Colonic mucosa (tissue), 4 donors: ENCODE measurements at regions not wholly inside any gene's neighbourhood (a gene's known extent, or its start where the extent isn't known, plus 50 kb on each side); places are given as distances from the start of the nearest gene placed in this dataset.

Experiments used
- DNase-seq: peaks from one replicate; pipeline ENCODE4 v3.0.0-alpha.2; 2020
- H3K27ac ChIP-seq: fragments of 200-600 bp; one replicate; pipeline ENCODE4 v1.8.0; 2021
- H3K27me3 ChIP-seq: fragments of 200-600 bp; one replicate; pipeline ENCODE4 v1.8.0; 2021
- H3K36me3 ChIP-seq: fragments of 200-600 bp; one replicate; pipeline ENCODE4 v1.8.0; 2021
- H3K4me1 ChIP-seq: fragments of 200-600 bp; one replicate; pipeline ENCODE4 v1.8.0; 2021; ENCODE audit warnings: mild to moderate bottlenecking
- H3K4me3 ChIP-seq: fragments of 200-600 bp; one replicate; pipeline ENCODE4 v1.8.0; 2021
- H3K9ac ChIP-seq, 2 donors: one replicate each; pipeline ENCODE4 v1.7.0; 2013; ENCODE audit warnings: control low read depth in 2 of 2, low read depth in 2 of 2, low read length in 2 of 2
- H3K9me3 ChIP-seq: fragments of 200-600 bp; one replicate; pipeline ENCODE4 v1.8.0; 2021
- intact Hi-C: fragments of 100-400 bp; cut with DNase I; formaldehyde crosslinking; loops from one replicate; pipeline ENCODE4 v1.14.1; 2022
- TF ChIP-seq, protein P1 (sequence below): fragments of 200-600 bp; IDR thresholded peaks from one replicate; pipeline ENCODE4 v1.8.0; 2022; ENCODE audit warnings: antibody characterized with exemption, mild to moderate bottlenecking
- donor health status: healthy.
- donor health status: DM: no; HTN: no; CAD: no.
- donor health status: DM: no; HTN: no; CAD: no.

DNA sequence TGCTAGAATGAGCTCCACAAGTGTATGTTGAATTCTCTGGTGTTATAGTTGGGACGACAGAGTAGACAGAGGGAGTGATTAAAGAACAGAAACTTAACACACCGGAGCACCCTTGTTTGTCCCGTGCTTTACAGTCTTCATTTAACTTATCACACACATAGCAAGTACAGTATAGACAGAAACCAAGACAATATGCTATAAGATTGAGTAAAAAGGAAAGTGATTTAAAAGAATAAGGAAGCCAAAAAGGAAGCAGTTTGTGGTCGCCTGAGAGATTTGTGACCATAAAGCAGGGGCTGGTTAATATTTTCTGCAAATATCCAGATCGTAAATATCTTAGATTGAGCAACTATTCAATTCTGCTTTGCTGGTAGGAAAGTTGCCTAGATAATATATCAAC lies 1128.4 kb downstream of the TSN start:
- no peaks in the 10 kb centered on the region for H3K36me3 ChIP-seq
- H3K9ac ChIP-seq: no peak overlapping the region
- no peaks in the 10 kb centered on the region for H3K9me3 ChIP-seq
- no peak overlapping the region for H3K4me3 ChIP-seq
- no peak overlapping the region for H3K27ac ChIP-seq
- TF ChIP-seq, protein P1, sequence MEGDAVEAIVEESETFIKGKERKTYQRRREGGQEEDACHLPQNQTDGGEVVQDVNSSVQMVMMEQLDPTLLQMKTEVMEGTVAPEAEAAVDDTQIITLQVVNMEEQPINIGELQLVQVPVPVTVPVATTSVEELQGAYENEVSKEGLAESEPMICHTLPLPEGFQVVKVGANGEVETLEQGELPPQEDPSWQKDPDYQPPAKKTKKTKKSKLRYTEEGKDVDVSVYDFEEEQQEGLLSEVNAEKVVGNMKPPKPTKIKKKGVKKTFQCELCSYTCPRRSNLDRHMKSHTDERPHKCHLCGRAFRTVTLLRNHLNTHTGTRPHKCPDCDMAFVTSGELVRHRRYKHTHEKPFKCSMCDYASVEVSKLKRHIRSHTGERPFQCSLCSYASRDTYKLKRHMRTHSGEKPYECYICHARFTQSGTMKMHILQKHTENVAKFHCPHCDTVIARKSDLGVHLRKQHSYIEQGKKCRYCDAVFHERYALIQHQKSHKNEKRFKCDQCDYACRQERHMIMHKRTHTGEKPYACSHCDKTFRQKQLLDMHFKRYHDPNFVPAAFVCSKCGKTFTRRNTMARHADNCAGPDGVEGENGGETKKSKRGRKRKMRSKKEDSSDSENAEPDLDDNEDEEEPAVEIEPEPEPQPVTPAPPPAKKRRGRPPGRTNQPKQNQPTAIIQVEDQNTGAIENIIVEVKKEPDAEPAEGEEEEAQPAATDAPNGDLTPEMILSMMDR: no peak
- no peak for DNase-seq
- no peaks in the 10 kb centered on the region for H3K4me1 ChIP-seq
- intact Hi-C loops: no loop called here
- H3K27me3 ChIP-seq: no peaks in the 10 kb centered on the region

DNA sequence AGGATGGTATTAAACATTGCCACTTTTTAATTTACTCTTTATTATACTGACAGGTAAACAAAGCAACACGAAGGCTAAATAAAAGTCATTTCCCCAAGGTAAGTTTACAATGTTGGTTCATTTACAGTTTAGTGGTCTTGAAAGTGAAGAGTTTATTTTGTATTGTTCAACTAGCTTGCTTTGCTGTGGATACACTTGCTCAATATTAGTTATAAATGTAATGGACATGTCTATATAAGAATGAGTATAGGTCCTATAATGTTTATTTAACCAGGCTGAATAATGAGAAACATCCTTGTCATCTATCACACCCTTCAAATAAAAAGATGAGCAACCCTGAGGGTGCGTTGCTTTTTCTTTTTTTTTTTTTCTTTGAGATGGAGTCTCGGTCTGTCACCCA lies 1129.4 kb downstream of the TSN start:
- intact Hi-C loops: no loop called here
- no peaks in the 10 kb centered on the region for H3K36me3 ChIP-seq
- no peak overlapping the region for H3K9ac ChIP-seq
- H3K27ac ChIP-seq: no peak overlapping the region
- TF ChIP-seq, protein P1: no peak
- DNase-seq: no peak
- H3K27me3 ChIP-seq: no peaks in the 10 kb centered on the region
- H3K4me3 ChIP-seq: no peak overlapping the region
- H3K4me1 ChIP-seq: no peaks in the 10 kb centered on the region
- H3K9me3 ChIP-seq: no peaks in the 10 kb centered on the region

DNA sequence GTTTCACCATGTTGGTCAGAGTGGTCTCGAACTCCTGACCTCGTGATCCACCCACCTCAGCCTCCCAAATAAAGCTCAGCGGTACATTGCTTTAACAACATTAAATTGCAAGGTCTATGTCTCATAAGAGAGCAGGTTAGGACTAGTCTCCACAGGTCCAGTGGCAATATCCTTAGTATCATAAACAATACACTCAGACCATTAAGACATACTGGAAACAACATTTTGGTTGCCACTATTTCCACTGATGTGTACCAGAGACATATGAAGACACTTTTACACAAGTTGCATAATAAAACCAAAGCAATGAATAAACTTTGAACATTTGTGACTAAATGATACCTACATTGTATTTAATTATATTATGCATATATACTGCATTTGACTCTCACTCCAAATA lies 1130.0 kb downstream of the TSN start:
- no peaks in the 10 kb centered on the region for H3K27me3 ChIP-seq

DNA sequence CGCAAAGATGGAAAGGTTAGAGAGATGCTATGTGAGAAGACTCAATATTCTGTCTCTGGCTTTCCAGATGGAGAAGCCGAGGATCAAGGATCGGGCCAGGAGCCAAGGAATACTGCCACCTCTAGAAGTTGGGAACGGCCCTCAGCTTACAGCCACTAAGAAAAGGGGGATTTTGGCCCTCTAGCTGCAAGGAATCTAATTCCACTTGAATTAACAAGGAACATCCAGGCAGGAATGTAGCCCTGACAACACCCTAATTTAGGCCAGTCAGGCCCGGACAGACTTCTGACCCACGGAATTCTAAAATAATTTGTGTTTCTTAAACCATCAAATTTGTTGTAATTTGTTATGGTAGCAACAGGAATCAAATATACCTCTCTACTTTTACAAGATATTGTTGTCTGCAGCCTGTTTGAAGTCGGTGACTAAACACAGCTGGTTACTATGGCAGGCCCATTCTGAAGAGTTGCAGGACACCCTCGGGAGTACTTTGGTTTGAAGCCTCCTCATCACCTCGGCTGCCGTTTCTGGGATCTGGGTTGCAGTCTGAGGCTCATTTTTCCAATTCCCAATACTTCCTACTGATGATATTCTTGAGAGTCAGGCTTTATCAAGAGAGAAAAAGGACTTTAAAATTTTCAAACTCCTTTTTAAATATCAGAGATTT lies 1131.2 kb downstream of the TSN start:
- intact Hi-C loops: no loop called here
- no peak for DNase-seq
- Histone ChIP-seq H3K4me1 (no peaks in the 10 kb centered on the region), H3K27ac (no peak overlapping the region), H3K9ac (no peak overlapping the region), H3K9me3 (no peaks in the 10 kb centered on the region), H3K4me3 (no peak overlapping the region), H3K36me3 (no peaks in the 10 kb centered on the region), H3K27me3 (no peaks in the 10 kb centered on the region)
- TF ChIP-seq, protein P1: no peak

More for the DNA sequence above, 1130.0 kb downstream of the TSN start:
- TF ChIP-seq, protein P1: no peak
- H3K4me1 ChIP-seq: no peaks in the 10 kb centered on the region
- H3K9me3 ChIP-seq: no peaks in the 10 kb centered on the region
- intact Hi-C loops: no loop called here
- H3K27ac ChIP-seq: no peak overlapping the region
- H3K36me3 ChIP-seq: no peaks in the 10 kb centered on the region
- H3K9ac ChIP-seq: no peak overlapping the region
- DNase-seq: no peak
- H3K4me3 ChIP-seq: no peak overlapping the region

DNA sequence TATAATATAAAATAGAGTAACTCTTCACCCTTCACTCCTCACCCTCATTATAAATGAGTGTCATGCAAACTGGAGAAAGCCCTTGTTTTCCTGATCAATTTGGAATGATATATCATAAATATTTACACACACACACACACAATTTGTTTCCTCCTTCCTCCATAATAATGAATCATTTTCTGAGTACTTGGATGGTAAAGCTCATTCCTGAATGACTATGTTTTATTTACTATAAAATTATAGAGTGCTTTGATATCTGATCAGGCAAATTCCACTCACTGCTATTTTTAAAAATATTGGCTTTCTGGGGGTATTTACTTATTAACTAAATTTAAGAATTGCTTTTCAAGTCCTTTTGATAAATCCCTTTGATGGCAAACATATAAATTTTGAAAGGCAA lies 1125.5 kb upstream of the CNTNAP5 start:
- no peaks in the 10 kb centered on the region for H3K9me3 ChIP-seq
- no peaks in the 10 kb centered on the region for H3K36me3 ChIP-seq
- TF ChIP-seq, protein P1: no peak
- H3K9ac ChIP-seq: no peak overlapping the region
- no peaks in the 10 kb centered on the region for H3K4me1 ChIP-seq
- intact Hi-C loops: no loop called here
- no peak overlapping the region for H3K27ac ChIP-seq
- no peaks in the 10 kb centered on the region for H3K27me3 ChIP-seq
- DNase-seq: no peak
- H3K4me3 ChIP-seq: no peak overlapping the region
